IMR-90 (cell line): ENCODE measurements at regions not wholly inside any gene's neighbourhood (a gene's known extent, or its start where the extent isn't known, plus 50 kb on each side); places are given as distances from the start of the nearest gene placed in this dataset.

Experiments used
- ATAC-seq: fragments of 200-7000 bp; cut with Tn5 transposase; 2 replicates; pipeline ENCODE4 v1.9.1; 2020; ENCODE audit warnings: low read depth, mild to moderate bottlenecking, moderate library complexity
- BruUV-seq: library from RNA; stranded (reverse); fragments of 400-500 nt; replicated peaks from 2 replicates; lab custom pipeline; 2021; lab: Mats Ljungman, UMichigan
- CTCF ChIA-PET: fragments of 300-600 bp; formaldehyde crosslinking; extraction: SDS; loops from one replicate; lab custom pipeline; 2021; ENCODE audit warnings: antibody characterized with exemption; lab: Yijun Ruan, JAX
- POLR2A ChIA-PET: fragments of 300-600 bp; sonication (Branson Sonifier 250); formaldehyde crosslinking; loops from one replicate; lab custom pipeline; 2022; ENCODE audit warnings: antibody characterized with exemption; ENCODE audit not compliant: unreplicated experiment; lab: Charles Lee
- DNase-seq: peaks from one replicate; pipeline ENCODE4 v3.0.0; 2013
- H2AFZ ChIP-seq: replicated peaks from 2 replicates; pipeline ENCODE3; 2013; ENCODE audit warnings: low read length, mild to moderate bottlenecking; ENCODE audit not compliant: poor library complexity
- H2AK5ac ChIP-seq: 2 replicates; pipeline ENCODE4 v1.6.1; 2013; ENCODE audit warnings: low read depth, low read length, inconsistent platforms
- H2AK9ac ChIP-seq: replicated peaks from 2 replicates; pipeline ENCODE3; 2013; ENCODE audit warnings: mild to moderate bottlenecking, low read depth, low read length, moderate library complexity; ENCODE audit not compliant: poor library complexity
- H2BK120ac ChIP-seq: 2 replicates; pipeline ENCODE4 v1.6.1; 2013; ENCODE audit warnings: low read depth, low read length, inconsistent platforms
- H2BK15ac ChIP-seq: 3 replicates; pipeline ENCODE4 v1.6.1; 2013; ENCODE audit warnings: low read depth, low read length, inconsistent platforms
- H2BK20ac ChIP-seq: 2 replicates; pipeline ENCODE4 v1.6.1; 2013; ENCODE audit warnings: low read depth, mild to moderate bottlenecking, inconsistent platforms, low read length, moderate library complexity
- H2BK5ac ChIP-seq: 2 replicates; pipeline ENCODE4 v1.6.1; 2013; ENCODE audit warnings: mild to moderate bottlenecking, low read depth, low read length, inconsistent platforms; ENCODE audit not compliant: poor library complexity, severe bottlenecking
- H3K14ac ChIP-seq: replicated peaks from 2 replicates; pipeline ENCODE4 v1.6.1; 2013; ENCODE audit warnings: low read depth, low read length, inconsistent platforms
- H3K18ac ChIP-seq: 2 replicates; pipeline ENCODE4 v1.6.1; 2013; ENCODE audit warnings: low read depth, low read length, control low read depth
- H3K23ac ChIP-seq: 2 replicates; pipeline ENCODE4 v1.6.1; 2013; ENCODE audit warnings: low read depth, low read length, inconsistent platforms
- H3K27ac ChIP-seq: 2 replicates; pipeline ENCODE4 v1.5.1; 2013; ENCODE audit warnings: mild to moderate bottlenecking, control low read depth, low read length; ENCODE audit not compliant: insufficient read depth
- H3K27me3 ChIP-seq: 2 replicates; pipeline ENCODE4 v1.6.1; 2013; ENCODE audit warnings: low read length; ENCODE audit not compliant: control insufficient read depth, insufficient read depth
- H3K36me3 ChIP-seq: 2 replicates; pipeline ENCODE4 v1.6.1; 2013; ENCODE audit warnings: low read length, mixed read lengths; ENCODE audit not compliant: control insufficient read depth, insufficient read depth
- H3K4ac ChIP-seq: 2 replicates; pipeline ENCODE4 v1.6.1; 2013; ENCODE audit warnings: low read depth, low read length, inconsistent platforms
- H3K4me1 ChIP-seq: 2 replicates; pipeline ENCODE4 v1.6.1; 2013; ENCODE audit warnings: low read length, mixed read lengths; ENCODE audit not compliant: control insufficient read depth, insufficient read depth
- H3K4me2 ChIP-seq: 2 replicates; pipeline ENCODE4 v1.6.1; 2013; ENCODE audit warnings: low read depth, mild to moderate bottlenecking, control low read depth, low read length, moderate library complexity
- H3K4me3 ChIP-seq: 2 replicates; pipeline ENCODE4 v1.5.1; 2013; ENCODE audit warnings: low read depth, mild to moderate bottlenecking, control low read depth, low read length, moderate library complexity; ENCODE audit not compliant: insufficient read depth
- H3K56ac ChIP-seq: 2 replicates; pipeline ENCODE4 v1.6.1; 2013; ENCODE audit warnings: low read length, inconsistent platforms; ENCODE audit not compliant: insufficient read depth; ENCODE audit errors: extremely low read depth
- H3K79me1 ChIP-seq, 2 experiments: 2 replicates each; pipeline ENCODE4 v1.6.1; 2013; ENCODE audit warnings: low read length in 2 of 2, inconsistent platforms in 1 of 2, low read depth in 1 of 2
- H3K9ac ChIP-seq: 2 replicates; pipeline ENCODE4 v1.6.1; 2013; ENCODE audit warnings: low read depth, low read length, control low read depth
- H3K9me1 ChIP-seq: 2 replicates; pipeline ENCODE4 v1.6.1; 2013; ENCODE audit warnings: low read length, inconsistent platforms; ENCODE audit not compliant: insufficient read depth
- H3K9me3 ChIP-seq: 2 replicates; pipeline ENCODE4 v1.6.1; 2013; ENCODE audit warnings: low read length; ENCODE audit not compliant: control insufficient read depth, insufficient read depth
- H4K20me1 ChIP-seq: 2 replicates; pipeline ENCODE4 v1.6.1; 2013; ENCODE audit warnings: low read length, inconsistent platforms; ENCODE audit not compliant: insufficient read depth
- H4K5ac ChIP-seq: 2 replicates; pipeline ENCODE4 v1.6.1; 2013; ENCODE audit warnings: mild to moderate bottlenecking, low read depth, low read length, control low read depth
- H4K8ac ChIP-seq, 2 experiments: 2 replicates each; pipeline ENCODE4 v1.6.1; 2013; ENCODE audit warnings: low read depth in 2 of 2, low read length in 2 of 2, control low read depth in 1 of 2, inconsistent platforms in 1 of 2
- H4K91ac ChIP-seq: 2 replicates; pipeline ENCODE4 v1.6.1; 2013; ENCODE audit warnings: low read depth, low read length, inconsistent platforms; ENCODE audit not compliant: insufficient read depth
- BHLHE40 ChIP-seq: fragments of 150-350 bp; IDR thresholded peaks from 2 replicates; pipeline ENCODE4 v1.6.1; 2016; ENCODE audit warnings: mild to moderate bottlenecking, low read depth, low read length
- CEBPB ChIP-seq: IDR thresholded peaks from 2 replicates; pipeline ENCODE4 v1.6.1; 2012; ENCODE audit warnings: low read depth, low read length, improper control_type of control experiment
- CHD1 ChIP-seq: IDR thresholded peaks from 2 replicates; pipeline ENCODE4 v1.6.1; 2012; ENCODE audit warnings: low read depth, low read length, improper control_type of control experiment
- CTCF ChIP-seq: conservative IDR thresholded peaks from 2 replicates; pipeline ENCODE4 v1.5.1; 2012; ENCODE audit warnings: mild to moderate bottlenecking, low read depth, low read length, improper control_type of control experiment
- FOS ChIP-seq: fragments of 150-350 bp; IDR thresholded peaks from 2 replicates; pipeline ENCODE4 v1.6.1; 2016; ENCODE audit warnings: low read depth, low read length
- MAFK ChIP-seq: IDR thresholded peaks from 2 replicates; pipeline ENCODE4 v1.6.1; 2012; ENCODE audit warnings: low read depth, low read length, improper control_type of control experiment
- MAZ ChIP-seq: IDR thresholded peaks from 2 replicates; pipeline ENCODE4 v1.6.1; 2012; ENCODE audit warnings: low read depth, mild to moderate bottlenecking, low read length, improper control_type of control experiment, moderate library complexity, borderline replicate concordance
- MXI1 ChIP-seq: IDR thresholded peaks from 2 replicates; pipeline ENCODE4 v1.6.1; 2012; ENCODE audit warnings: low read depth, mild to moderate bottlenecking, low read length, moderate library complexity, borderline replicate concordance
- NFE2L2 ChIP-seq: fragments of 150-350 bp; IDR thresholded peaks from 2 replicates; pipeline ENCODE4 v1.6.1; 2016; ENCODE audit warnings: low read depth, mild to moderate bottlenecking, low read length
- POLR2A ChIP-seq: IDR thresholded peaks from 2 replicates; pipeline ENCODE4 v1.6.1; 2012; ENCODE audit warnings: mild to moderate bottlenecking, low read depth, low read length
- RAD21 ChIP-seq: IDR thresholded peaks from 2 replicates; pipeline ENCODE4 v1.6.1; 2012; ENCODE audit warnings: low read length, improper control_type of control experiment
- RCOR1 ChIP-seq: IDR thresholded peaks from 2 replicates; pipeline ENCODE4 v1.6.1; 2012; ENCODE audit warnings: mild to moderate bottlenecking, low read length, improper control_type of control experiment; ENCODE audit not compliant: insufficient replicate concordance
- RFX5 ChIP-seq: IDR thresholded peaks from 2 replicates; pipeline ENCODE4 v1.8.0; 2012; ENCODE audit warnings: low read depth, mild to moderate bottlenecking, low read length, moderate library complexity
- WGBS, 2 experiments: methylation state at CpG; one replicate each; pipeline versions ENCODE4 v1.1.5 to v1.1.7; 2013; ENCODE audit warnings: missing lambda C conversion rate in 2 of 2; ENCODE audit not compliant: insufficient read length in 1 of 2; ENCODE audit errors: extremely low coverage in 2 of 2; 5-methylcytosine and 5-hydroxymethylcytosine counted together
- dilution Hi-C: fragments of 300-500 bp; cut with HindIII; formaldehyde crosslinking; loops from one replicate; pipeline ENCODE4 v1.14.3; 2018; ENCODE audit warnings: low sequenced_read_pairs; ENCODE audit not compliant: unreplicated experiment
- in situ Hi-C: fragments of 300-500 bp; cut with MboI; formaldehyde crosslinking; loops from 3 replicates; pipeline ENCODE4 v1.14.3; 2019; ENCODE audit warnings: low sequenced_read_pairs, inconsistent platforms, mixed read lengths
- intact Hi-C: fragments of 100-400 bp; cut with micrococcal nuclease; formaldehyde crosslinking; loops from 2 replicates; pipeline ENCODE4 v1.10.0; 2022
- TF ChIP-seq, protein P1 (sequence below): fragments of 150-350 bp; IDR thresholded peaks from 2 replicates; pipeline ENCODE4 v1.6.1; 2016; ENCODE audit warnings: low read depth, mild to moderate bottlenecking, low read length, moderate library complexity, borderline replicate concordance
- TF ChIP-seq, protein P2 (sequence below): fragments of 150-350 bp; IDR thresholded peaks from 2 replicates; pipeline ENCODE4 v1.6.1; 2017; ENCODE audit warnings: mild to moderate bottlenecking, antibody characterized with exemption, low read length, low read depth

DNA sequence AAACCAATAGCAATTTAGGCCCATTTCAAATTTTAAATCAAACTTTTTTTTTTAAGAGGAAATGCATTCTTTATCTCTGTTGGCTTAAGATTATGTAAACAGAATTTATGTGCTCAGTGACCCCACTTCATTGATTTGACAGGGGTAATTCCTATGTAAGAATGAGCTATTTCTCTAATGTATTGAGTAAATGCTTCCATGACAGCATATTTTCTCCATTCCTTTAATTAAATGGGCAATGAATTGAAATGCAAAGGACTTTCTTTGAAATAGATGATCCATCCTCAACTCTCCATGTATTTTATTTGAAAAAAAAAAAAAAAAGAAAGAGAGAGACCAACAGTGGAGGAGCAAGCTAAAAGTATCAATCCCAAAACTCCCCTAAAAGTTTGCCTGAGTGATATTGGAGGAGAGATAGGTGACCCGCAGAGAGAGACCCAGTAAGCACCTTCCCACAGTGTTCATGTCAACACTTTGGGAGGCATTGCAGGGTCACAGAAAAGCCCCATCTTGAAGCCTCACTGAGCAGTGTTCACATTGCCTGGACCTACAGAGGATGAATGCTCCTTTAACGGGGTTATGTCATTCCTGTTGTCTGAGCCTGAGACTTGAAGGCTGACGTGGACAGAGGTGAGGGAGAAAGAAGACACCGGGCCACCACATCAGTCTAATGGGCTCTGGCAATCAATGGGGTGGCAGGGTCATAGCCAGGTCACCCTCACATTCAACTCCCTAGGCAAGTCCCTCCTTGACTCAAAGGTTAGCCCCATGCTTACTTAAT, 176.0 kb downstream of the SHOX2 start:
- no peaks in the 10 kb centered on the region for H3K9me1 ChIP-seq
- no peaks in the 10 kb centered on the region for H4K20me1 ChIP-seq
- no peak overlapping the region for H2BK20ac ChIP-seq
- no peak for DNase-seq
- H2AFZ ChIP-seq: no peak overlapping the region
- H3K79me1 ChIP-seq: no peaks in the 10 kb centered on the region
- no peaks in the 10 kb centered on the region for H3K36me3 ChIP-seq
- H3K23ac ChIP-seq: no peak overlapping the region
- WGBS, 2 experiments: no CpG with 5 or more reads among the region's 4 CpGs
- H3K27ac ChIP-seq: no peak overlapping the region
- H3K18ac ChIP-seq: no peak overlapping the region
- H2AK9ac ChIP-seq: no peak overlapping the region
- no peak overlapping the region for H3K14ac ChIP-seq
- H3K9ac ChIP-seq: no peak overlapping the region
- intact Hi-C loops (no loop called here), in situ Hi-C loops (no loop called here), dilution Hi-C loops (no loop called here)
- ATAC-seq: no peak
- H3K4me1 ChIP-seq: no peaks in the 10 kb centered on the region
- H2BK120ac ChIP-seq: no peak overlapping the region
- ChIA-PET POLR2A (no interaction called here), CTCF (interaction anchor here (0.6 kb wide), 2 partner anchors 83 to 285 kb away, joined by 3 to 6 read pairs; no protein-coding TSS in a partner anchor)
- H3K56ac ChIP-seq: no peak overlapping the region
- no peak overlapping the region for H3K4me2 ChIP-seq
- H4K91ac ChIP-seq: no peak overlapping the region
- no peak overlapping the region for H2BK15ac ChIP-seq
- H3K4ac ChIP-seq: no peak overlapping the region
- H3K27me3 ChIP-seq: no peaks in the 10 kb centered on the region
- H3K9me3 ChIP-seq: no peaks in the 10 kb centered on the region
- no peak overlapping the region for H4K5ac ChIP-seq
- no peak overlapping the region for H2AK5ac ChIP-seq
- BruUV-seq: no TSS peak
- H3K4me3 ChIP-seq: no peak overlapping the region
- no peak overlapping the region for H4K8ac ChIP-seq
- TF ChIP-seq RAD21: no peak
- TF ChIP-seq CEBPB: no peak
- TF ChIP-seq, protein P1, sequence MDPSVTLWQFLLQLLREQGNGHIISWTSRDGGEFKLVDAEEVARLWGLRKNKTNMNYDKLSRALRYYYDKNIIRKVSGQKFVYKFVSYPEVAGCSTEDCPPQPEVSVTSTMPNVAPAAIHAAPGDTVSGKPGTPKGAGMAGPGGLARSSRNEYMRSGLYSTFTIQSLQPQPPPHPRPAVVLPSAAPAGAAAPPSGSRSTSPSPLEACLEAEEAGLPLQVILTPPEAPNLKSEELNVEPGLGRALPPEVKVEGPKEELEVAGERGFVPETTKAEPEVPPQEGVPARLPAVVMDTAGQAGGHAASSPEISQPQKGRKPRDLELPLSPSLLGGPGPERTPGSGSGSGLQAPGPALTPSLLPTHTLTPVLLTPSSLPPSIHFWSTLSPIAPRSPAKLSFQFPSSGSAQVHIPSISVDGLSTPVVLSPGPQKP: no peak
- TF ChIP-seq NFE2L2: no peak
- TF ChIP-seq FOS: no peak
- no peak for TF ChIP-seq MAFK
- TF ChIP-seq MAZ: no peak
- no peak for TF ChIP-seq RFX5
- TF ChIP-seq BHLHE40: no peak
- no peak for TF ChIP-seq MXI1
- no peak for TF ChIP-seq POLR2A
- TF ChIP-seq RCOR1: no peak
- TF ChIP-seq, protein P2, sequence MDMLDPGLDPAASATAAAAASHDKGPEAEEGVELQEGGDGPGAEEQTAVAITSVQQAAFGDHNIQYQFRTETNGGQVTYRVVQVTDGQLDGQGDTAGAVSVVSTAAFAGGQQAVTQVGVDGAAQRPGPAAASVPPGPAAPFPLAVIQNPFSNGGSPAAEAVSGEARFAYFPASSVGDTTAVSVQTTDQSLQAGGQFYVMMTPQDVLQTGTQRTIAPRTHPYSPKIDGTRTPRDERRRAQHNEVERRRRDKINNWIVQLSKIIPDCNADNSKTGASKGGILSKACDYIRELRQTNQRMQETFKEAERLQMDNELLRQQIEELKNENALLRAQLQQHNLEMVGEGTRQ: no peak
- no peak for TF ChIP-seq CHD1
- no peak for TF ChIP-seq CTCF
- H2BK5ac ChIP-seq: no peak overlapping the region
